Neural crest cell (in vitro differentiated cells): ENCODE measurements at regions not wholly inside any gene's neighbourhood (a gene's known extent, or its start where the extent isn't known, plus 50 kb on each side); places are given as distances from the start of the nearest gene placed in this dataset.

Experiments used
- DNase-seq: peaks from one replicate; pipeline ENCODE4 v3.0.0; 2021; ENCODE audit warnings: low read depth, mixed read lengths, low spot score
- H3K27ac Mint-ChIP-seq: one replicate; pipeline ENCODE4 v1.8.0; 2021; ENCODE audit warnings: mild to moderate bottlenecking, mixed read lengths; ENCODE audit not compliant: unreplicated experiment
- H3K27me3 Mint-ChIP-seq: 2 replicates; pipeline ENCODE4 v1.8.0; 2021; ENCODE audit warnings: low read depth, mild to moderate bottlenecking, mixed read lengths
- H3K36me3 Mint-ChIP-seq: 2 replicates; pipeline ENCODE4 v1.8.0; 2021; ENCODE audit warnings: low read depth, mild to moderate bottlenecking, mixed read lengths
- H3K4me1 Mint-ChIP-seq: 2 replicates; pipeline ENCODE4 v1.8.0; 2021; ENCODE audit warnings: mixed read lengths
- H3K4me3 Mint-ChIP-seq: one replicate; pipeline ENCODE4 v1.8.0; 2021; ENCODE audit warnings: mild to moderate bottlenecking, mixed read lengths
- H3K9me3 Mint-ChIP-seq: 2 replicates; pipeline ENCODE4 v1.8.0; 2021; ENCODE audit warnings: mixed read lengths
- TF ChIP-seq, protein P1 (sequence below): fragments of 200-600 bp; sonication (generic); conservative IDR thresholded peaks from 2 replicates; pipeline ENCODE4 v1.5.0; 2021; ENCODE audit warnings: antibody characterized with exemption, mild to moderate bottlenecking

- DNase-seq = no peak
- Mint-ChIP-seq H3K36me3 (no peaks in the 10 kb centered on the region), H3K27ac (no peak overlapping the region), H3K9me3 (peaks cover 4% of the 10 kb centered on the region), H3K4me1 (no peaks in the 10 kb centered on the region), H3K27me3 (no peaks in the 10 kb centered on the region), H3K4me3 (no peak overlapping the region)
- TF ChIP-seq, protein P1, sequence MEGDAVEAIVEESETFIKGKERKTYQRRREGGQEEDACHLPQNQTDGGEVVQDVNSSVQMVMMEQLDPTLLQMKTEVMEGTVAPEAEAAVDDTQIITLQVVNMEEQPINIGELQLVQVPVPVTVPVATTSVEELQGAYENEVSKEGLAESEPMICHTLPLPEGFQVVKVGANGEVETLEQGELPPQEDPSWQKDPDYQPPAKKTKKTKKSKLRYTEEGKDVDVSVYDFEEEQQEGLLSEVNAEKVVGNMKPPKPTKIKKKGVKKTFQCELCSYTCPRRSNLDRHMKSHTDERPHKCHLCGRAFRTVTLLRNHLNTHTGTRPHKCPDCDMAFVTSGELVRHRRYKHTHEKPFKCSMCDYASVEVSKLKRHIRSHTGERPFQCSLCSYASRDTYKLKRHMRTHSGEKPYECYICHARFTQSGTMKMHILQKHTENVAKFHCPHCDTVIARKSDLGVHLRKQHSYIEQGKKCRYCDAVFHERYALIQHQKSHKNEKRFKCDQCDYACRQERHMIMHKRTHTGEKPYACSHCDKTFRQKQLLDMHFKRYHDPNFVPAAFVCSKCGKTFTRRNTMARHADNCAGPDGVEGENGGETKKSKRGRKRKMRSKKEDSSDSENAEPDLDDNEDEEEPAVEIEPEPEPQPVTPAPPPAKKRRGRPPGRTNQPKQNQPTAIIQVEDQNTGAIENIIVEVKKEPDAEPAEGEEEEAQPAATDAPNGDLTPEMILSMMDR = no peak
Measured at GRCh38 chr12:39125566-39125965, 220.2 kb upstream of the CPNE8 start.

DNA sequence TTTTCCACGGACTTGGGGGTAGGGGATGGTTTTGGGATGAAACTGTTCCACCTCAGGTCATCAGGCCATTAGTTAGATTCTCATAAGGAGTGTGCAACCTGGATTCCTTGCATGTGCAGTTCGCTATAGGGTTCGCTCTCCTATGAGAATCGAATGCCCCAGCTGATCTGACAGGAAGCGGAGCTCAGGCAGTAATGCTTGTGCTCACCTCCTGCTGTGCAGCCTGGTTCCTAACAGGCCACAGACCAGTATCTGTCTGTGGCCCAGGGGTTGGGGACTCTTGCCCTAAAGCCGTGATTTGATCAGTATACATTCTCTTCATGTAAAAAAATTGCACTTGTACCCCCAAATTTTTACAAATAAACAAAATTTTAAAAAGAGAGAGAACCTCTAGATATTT is 219.4 kb upstream of the CPNE8 start:
- no peak overlapping the region for H3K4me3 Mint-ChIP-seq
- DNase-seq = no peak
- peaks cover 10% of the 10 kb centered on the region for H3K9me3 Mint-ChIP-seq

GRCh38 chr12:39123580-39124253 is 218.3 kb upstream of the CPNE8 start:
- no peaks in the 10 kb centered on the region for H3K27me3 Mint-ChIP-seq
- TF ChIP-seq, protein P1 = no peak
- H3K4me3 Mint-ChIP-seq = no peak overlapping the region
- no peak for DNase-seq
- H3K36me3 Mint-ChIP-seq = no peaks in the 10 kb centered on the region
- peaks cover 10% of the 10 kb centered on the region for H3K9me3 Mint-ChIP-seq
- H3K4me1 Mint-ChIP-seq = no peaks in the 10 kb centered on the region
- H3K27ac Mint-ChIP-seq = no peak overlapping the region

More for the DNA sequence above, 219.4 kb upstream of the CPNE8 start:
- no peak overlapping the region for H3K27ac Mint-ChIP-seq
- no peaks in the 10 kb centered on the region for H3K27me3 Mint-ChIP-seq
- TF ChIP-seq, protein P1 = no peak
- no peaks in the 10 kb centered on the region for H3K36me3 Mint-ChIP-seq
- no peaks in the 10 kb centered on the region for H3K4me1 Mint-ChIP-seq

- no peak for DNase-seq
- Mint-ChIP-seq H3K27me3 (no peaks in the 10 kb centered on the region), H3K4me3 (no peak overlapping the region), H3K36me3 (no peaks in the 10 kb centered on the region), H3K4me1 (no peaks in the 10 kb centered on the region), H3K27ac (no peak overlapping the region), H3K9me3 (peaks cover 10% of the 10 kb centered on the region)
- TF ChIP-seq, protein P1 = no peak
Measured at GRCh38 chr12:39122562-39123204, 217.3 kb upstream of the CPNE8 start.

- Mint-ChIP-seq H3K9me3 (peaks cover 6% of the 10 kb centered on the region), H3K4me3 (no peak overlapping the region), H3K27ac (no peak overlapping the region), H3K36me3 (no peaks in the 10 kb centered on the region), H3K4me1 (no peaks in the 10 kb centered on the region), H3K27me3 (no peaks in the 10 kb centered on the region)
- DNase-seq = no peak
- TF ChIP-seq, protein P1 = no peak
Measured at GRCh38 chr12:39116861-39117260, 211.5 kb upstream of the CPNE8 start.
